GM23338 (cell line): ENCODE measurements at regions not wholly inside any gene's neighbourhood (a gene's known extent, or its start where the extent isn't known, plus 50 kb on each side); places are given as distances from the start of the nearest gene placed in this dataset.

ENCODE experiments used
- ATAC-seq: fragments of 200-7000 bp; cut with Tn5 transposase; 3 replicates; pipeline ENCODE4 v1.9.1; 2020
- DNase-seq: peaks from one replicate; pipeline ENCODE4 v3.0.0-alpha.2; 2015; ENCODE audit warnings: low spot score
- H2AFZ ChIP-seq: fragments of 200-600 bp; sonication (generic); 2 replicates; pipeline ENCODE4 v1.8.0; 2016; ENCODE audit warnings: antibody characterized with exemption, mild to moderate bottlenecking, moderate library complexity
- H3F3A ChIP-seq: fragments of 200-600 bp; sonication (generic); replicated peaks from 2 replicates; pipeline ENCODE4 v1.8.0; 2017; ENCODE audit warnings: antibody characterized with exemption, mixed run types, low read depth
- H3K27ac ChIP-seq: fragments of 200-600 bp; sonication (generic); 2 replicates; pipeline ENCODE4 v1.6.1; 2016; ENCODE audit warnings: low read depth
- H3K27me3 ChIP-seq: fragments of 200-600 bp; sonication (generic); 2 replicates; pipeline ENCODE4 v1.8.0; 2016; ENCODE audit warnings: mild to moderate bottlenecking, mixed run types, moderate library complexity; ENCODE audit not compliant: insufficient read depth
- H3K36me3 ChIP-seq: fragments of 200-600 bp; sonication (generic); 2 replicates; pipeline ENCODE4 v1.8.0; 2016; ENCODE audit warnings: mild to moderate bottlenecking; ENCODE audit not compliant: insufficient read depth
- H3K4me1 ChIP-seq: fragments of 200-600 bp; sonication (generic); 2 replicates; pipeline ENCODE4 v1.8.0; 2016; ENCODE audit warnings: mild to moderate bottlenecking, moderate library complexity; ENCODE audit not compliant: insufficient read depth
- H3K4me2 ChIP-seq: fragments of 200-600 bp; sonication (generic); 2 replicates; pipeline ENCODE4 v1.7.1; 2017; ENCODE audit warnings: mixed run types
- H3K4me3 ChIP-seq: fragments of 200-600 bp; sonication (generic); 2 replicates; pipeline ENCODE4 v1.6.1; 2016; ENCODE audit warnings: mixed run types
- H3K79me2 ChIP-seq: fragments of 200-600 bp; sonication (generic); replicated peaks from 2 replicates; pipeline ENCODE4 v1.8.0; 2017; ENCODE audit warnings: mild to moderate bottlenecking; ENCODE audit not compliant: insufficient read depth
- H3K9me2 ChIP-seq: fragments of 200-600 bp; sonication (generic); 2 replicates; pipeline ENCODE4 v1.8.0; 2017; ENCODE audit not compliant: insufficient read depth
- H4K20me1 ChIP-seq: fragments of 200-600 bp; sonication (generic); replicated peaks from 2 replicates; pipeline ENCODE4 v1.8.0; 2017; ENCODE audit warnings: mild to moderate bottlenecking; ENCODE audit not compliant: insufficient read depth
- H3K27ac Mint-ChIP-seq: 2 replicates; pipeline ENCODE4 v1.8.0; 2020; ENCODE audit warnings: inconsistent platforms, mild to moderate bottlenecking, moderate library complexity, mixed read lengths
- H3K27me3 Mint-ChIP-seq: 3 replicates; pipeline ENCODE4 v1.8.0; 2022; ENCODE audit warnings: low read depth, mild to moderate bottlenecking, moderate library complexity, mixed read lengths, inconsistent platforms; ENCODE audit not compliant: insufficient read depth, poor library complexity
- H3K36me3 Mint-ChIP-seq: 3 replicates; pipeline ENCODE4 v1.8.0; 2021; ENCODE audit warnings: low read depth, mild to moderate bottlenecking, inconsistent platforms, moderate library complexity, mixed read lengths
- H3K4me1 Mint-ChIP-seq: 3 replicates; pipeline ENCODE4 v1.8.0; 2020; ENCODE audit warnings: mild to moderate bottlenecking, inconsistent platforms, mixed read lengths
- H3K4me3 Mint-ChIP-seq: 3 replicates; pipeline ENCODE4 v1.8.0; 2021; ENCODE audit warnings: moderate library complexity, mild to moderate bottlenecking, inconsistent platforms, mixed read lengths
- H3K9me3 Mint-ChIP-seq: 3 replicates; pipeline ENCODE4 v1.8.0; 2020; ENCODE audit warnings: moderate library complexity, mild to moderate bottlenecking, inconsistent platforms, mixed read lengths
- CREB1 ChIP-seq: fragments of 250-450 bp; sonication (Bioruptor Pico); IDR thresholded peaks from 2 replicates; pipeline ENCODE4 v1.5.0; 2020; ENCODE audit warnings: low read depth, mild to moderate bottlenecking, moderate library complexity
- EZH2 ChIP-seq: fragments of 200-600 bp; sonication (generic); IDR thresholded peaks from one replicate; pipeline ENCODE4 v1.8.0; 2017; ENCODE audit warnings: antibody characterized with exemption, mild to moderate bottlenecking, low read depth; ENCODE audit not compliant: unreplicated experiment
- EZH2phosphoT487 ChIP-seq: fragments of 200-600 bp; sonication (generic); IDR thresholded peaks from one replicate; pipeline ENCODE4 v1.8.1; 2018; ENCODE audit warnings: antibody characterized with exemption; ENCODE audit not compliant: unreplicated experiment
- STAT1 ChIP-seq: IDR thresholded peaks from one replicate; pipeline ENCODE4 v1.6.1; 2016; ENCODE audit warnings: antibody characterized with exemption; ENCODE audit not compliant: unreplicated experiment
- ZNF331 ChIP-seq: fragments of 250-450 bp; sonication (Bioruptor Pico); IDR thresholded peaks from 2 replicates; pipeline ENCODE4 v1.5.0; 2020; ENCODE audit warnings: low read depth, mild to moderate bottlenecking, moderate library complexity
- TF ChIP-seq, protein P1 (sequence below): fragments of 250-450 bp; sonication (Bioruptor Pico); IDR thresholded peaks from 2 replicates; pipeline ENCODE4 v1.5.0; 2020; ENCODE audit warnings: mild to moderate bottlenecking, moderate library complexity
- TF ChIP-seq, protein P2 (sequence below), 2 experiments: fragments of 200-600 bp in 1 of 2; sonication (generic) in 1 of 2; conservative IDR thresholded peaks; 2 replicates each; pipeline versions ENCODE4 v1.5.1 to v1.6.1; 2016 to 2017; ENCODE audit warnings: antibody characterized with exemption in 2 of 2, low read depth in 2 of 2, mild to moderate bottlenecking in 2 of 2, moderate library complexity in 1 of 2
- TF ChIP-seq, protein P3 (sequence below): IDR thresholded peaks from one replicate; pipeline ENCODE4 v1.6.1; 2018; ENCODE audit warnings: antibody characterized with exemption; ENCODE audit not compliant: unreplicated experiment

DNA sequence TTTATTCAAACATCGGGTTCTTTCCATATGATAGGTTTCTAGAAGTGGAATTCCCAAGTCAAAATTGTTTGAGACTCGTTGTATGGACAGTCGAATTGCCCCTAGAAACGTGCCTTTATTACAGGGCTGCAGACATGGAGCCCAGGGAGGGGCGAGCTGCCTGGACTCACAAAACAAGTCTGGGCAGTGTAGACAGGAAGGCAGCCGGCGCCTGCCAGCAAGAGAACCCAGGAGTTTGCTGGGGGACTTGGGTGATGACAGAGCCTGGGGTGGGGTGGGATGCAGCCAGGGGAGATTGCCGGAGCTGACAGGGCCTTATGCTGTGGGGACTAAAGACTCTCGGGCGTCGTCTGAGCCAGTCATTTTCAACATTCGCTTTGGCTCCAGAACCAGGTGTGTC, 107.4 kb upstream of the MSX1 start (continued):
- TF ChIP-seq, protein P1, sequence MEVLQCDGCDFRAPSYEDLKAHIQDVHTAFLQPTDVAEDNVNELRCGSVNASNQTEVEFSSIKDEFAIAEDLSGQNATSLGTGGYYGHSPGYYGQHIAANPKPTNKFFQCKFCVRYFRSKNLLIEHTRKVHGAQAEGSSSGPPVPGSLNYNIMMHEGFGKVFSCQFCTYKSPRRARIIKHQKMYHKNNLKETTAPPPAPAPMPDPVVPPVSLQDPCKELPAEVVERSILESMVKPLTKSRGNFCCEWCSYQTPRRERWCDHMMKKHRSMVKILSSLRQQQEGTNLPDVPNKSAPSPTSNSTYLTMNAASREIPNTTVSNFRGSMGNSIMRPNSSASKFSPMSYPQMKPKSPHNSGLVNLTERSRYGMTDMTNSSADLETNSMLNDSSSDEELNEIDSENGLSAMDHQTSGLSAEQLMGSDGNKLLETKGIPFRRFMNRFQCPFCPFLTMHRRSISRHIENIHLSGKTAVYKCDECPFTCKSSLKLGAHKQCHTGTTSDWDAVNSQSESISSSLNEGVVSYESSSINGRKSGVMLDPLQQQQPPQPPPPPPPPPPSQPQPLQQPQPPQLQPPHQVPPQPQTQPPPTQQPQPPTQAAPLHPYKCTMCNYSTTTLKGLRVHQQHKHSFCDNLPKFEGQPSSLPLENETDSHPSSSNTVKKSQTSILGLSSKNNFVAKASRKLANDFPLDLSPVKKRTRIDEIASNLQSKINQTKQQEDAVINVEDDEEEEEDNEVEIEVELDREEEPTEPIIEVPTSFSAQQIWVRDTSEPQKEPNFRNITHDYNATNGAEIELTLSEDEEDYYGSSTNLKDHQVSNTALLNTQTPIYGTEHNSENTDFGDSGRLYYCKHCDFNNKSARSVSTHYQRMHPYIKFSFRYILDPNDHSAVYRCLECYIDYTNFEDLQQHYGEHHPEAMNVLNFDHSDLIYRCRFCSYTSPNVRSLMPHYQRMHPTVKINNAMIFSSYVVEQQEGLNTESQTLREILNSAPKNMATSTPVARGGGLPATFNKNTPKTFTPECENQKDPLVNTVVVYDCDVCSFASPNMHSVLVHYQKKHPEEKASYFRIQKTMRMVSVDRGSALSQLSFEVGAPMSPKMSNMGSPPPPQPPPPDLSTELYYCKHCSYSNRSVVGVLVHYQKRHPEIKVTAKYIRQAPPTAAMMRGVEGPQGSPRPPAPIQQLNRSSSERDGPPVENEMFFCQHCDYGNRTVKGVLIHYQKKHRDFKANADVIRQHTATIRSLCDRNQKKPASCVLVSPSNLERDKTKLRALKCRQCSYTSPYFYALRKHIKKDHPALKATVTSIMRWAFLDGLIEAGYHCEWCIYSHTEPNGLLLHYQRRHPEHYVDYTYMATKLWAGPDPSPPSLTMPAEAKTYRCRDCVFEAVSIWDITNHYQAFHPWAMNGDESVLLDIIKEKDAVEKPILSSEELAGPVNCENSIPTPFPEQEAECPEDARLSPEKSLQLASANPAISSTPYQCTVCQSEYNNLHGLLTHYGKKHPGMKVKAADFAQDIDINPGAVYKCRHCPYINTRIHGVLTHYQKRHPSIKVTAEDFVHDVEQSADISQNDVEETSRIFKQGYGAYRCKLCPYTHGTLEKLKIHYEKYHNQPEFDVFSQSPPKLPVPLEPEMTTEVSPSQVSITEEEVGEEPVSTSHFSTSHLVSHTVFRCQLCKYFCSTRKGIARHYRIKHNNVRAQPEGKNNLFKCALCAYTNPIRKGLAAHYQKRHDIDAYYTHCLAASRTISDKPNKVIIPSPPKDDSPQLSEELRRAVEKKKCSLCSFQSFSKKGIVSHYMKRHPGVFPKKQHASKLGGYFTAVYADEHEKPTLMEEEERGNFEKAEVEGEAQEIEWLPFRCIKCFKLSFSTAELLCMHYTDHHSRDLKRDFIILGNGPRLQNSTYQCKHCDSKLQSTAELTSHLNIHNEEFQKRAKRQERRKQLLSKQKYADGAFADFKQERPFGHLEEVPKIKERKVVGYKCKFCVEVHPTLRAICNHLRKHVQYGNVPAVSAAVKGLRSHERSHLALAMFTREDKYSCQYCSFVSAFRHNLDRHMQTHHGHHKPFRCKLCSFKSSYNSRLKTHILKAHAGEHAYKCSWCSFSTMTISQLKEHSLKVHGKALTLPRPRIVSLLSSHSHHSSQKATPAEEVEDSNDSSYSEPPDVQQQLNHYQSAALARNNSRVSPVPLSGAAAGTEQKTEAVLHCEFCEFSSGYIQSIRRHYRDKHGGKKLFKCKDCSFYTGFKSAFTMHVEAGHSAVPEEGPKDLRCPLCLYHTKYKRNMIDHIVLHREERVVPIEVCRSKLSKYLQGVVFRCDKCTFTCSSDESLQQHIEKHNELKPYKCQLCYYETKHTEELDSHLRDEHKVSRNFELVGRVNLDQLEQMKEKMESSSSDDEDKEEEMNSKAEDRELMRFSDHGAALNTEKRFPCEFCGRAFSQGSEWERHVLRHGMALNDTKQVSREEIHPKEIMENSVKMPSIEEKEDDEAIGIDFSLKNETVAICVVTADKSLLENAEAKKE (CRISPR knock-in tag), result no peak
- TF ChIP-seq STAT1 (no peak), ZNF331 (CRISPR knock-in tag) (no peak), EZH2 (no peak), CREB1 (CRISPR knock-in tag) (no peak), EZH2phosphoT487 (no peak)
- TF ChIP-seq, protein P2, sequence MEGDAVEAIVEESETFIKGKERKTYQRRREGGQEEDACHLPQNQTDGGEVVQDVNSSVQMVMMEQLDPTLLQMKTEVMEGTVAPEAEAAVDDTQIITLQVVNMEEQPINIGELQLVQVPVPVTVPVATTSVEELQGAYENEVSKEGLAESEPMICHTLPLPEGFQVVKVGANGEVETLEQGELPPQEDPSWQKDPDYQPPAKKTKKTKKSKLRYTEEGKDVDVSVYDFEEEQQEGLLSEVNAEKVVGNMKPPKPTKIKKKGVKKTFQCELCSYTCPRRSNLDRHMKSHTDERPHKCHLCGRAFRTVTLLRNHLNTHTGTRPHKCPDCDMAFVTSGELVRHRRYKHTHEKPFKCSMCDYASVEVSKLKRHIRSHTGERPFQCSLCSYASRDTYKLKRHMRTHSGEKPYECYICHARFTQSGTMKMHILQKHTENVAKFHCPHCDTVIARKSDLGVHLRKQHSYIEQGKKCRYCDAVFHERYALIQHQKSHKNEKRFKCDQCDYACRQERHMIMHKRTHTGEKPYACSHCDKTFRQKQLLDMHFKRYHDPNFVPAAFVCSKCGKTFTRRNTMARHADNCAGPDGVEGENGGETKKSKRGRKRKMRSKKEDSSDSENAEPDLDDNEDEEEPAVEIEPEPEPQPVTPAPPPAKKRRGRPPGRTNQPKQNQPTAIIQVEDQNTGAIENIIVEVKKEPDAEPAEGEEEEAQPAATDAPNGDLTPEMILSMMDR (conservative IDR thresholded peaks at IDR 0.05; ENCODE audit: low read depth in 2 of 2), result no peak

DNA sequence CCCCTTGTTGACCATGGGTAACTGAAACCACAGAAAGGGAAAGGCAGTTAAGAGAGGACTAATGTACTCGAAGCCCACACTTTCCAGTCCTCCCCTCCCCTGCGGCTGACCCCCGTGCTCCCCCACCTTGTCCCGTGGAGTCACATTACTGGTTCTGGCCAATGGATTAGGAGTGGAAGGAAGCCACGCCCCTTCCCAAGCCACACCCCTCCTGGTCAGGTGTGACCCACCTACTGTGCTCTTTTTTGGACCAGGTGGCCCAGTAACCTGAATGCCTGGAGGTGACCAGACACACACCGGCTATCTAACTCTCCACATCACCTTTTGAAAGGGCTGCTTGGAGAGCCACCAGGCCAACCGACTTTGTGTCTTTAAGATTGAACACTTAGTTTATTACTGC, 109.3 kb upstream of the MSX1 start:
- Histone ChIP-seq H3K79me2 (no peaks in the 10 kb centered on the region), H4K20me1 (no peaks in the 10 kb centered on the region), H3K4me1 (peaks cover 6% of the 10 kb centered on the region; the same call in 1 of the 2 replicates), H3K4me3 (no peak overlapping the region), H3F3A (no peaks in the 10 kb centered on the region), H3K27me3 (no peaks in the 10 kb centered on the region), H2AFZ (no peak overlapping the region), H3K27ac (no peak overlapping the region), H3K36me3 (0 out of 2 replicates have a peak, but pooled peaks cover 3% of the 10 kb centered on the region), H3K9me2 (no peaks in the 10 kb centered on the region), H3K4me2 (no peak overlapping the region)
- peak; percentile 43 for DNase-seq
- peaks cover 10% of the 10 kb centered on the region for H3K36me3 Mint-ChIP-seq
- no peak overlapping the region for H3K27ac Mint-ChIP-seq
- peaks cover 15% of the 10 kb centered on the region for H3K4me1 Mint-ChIP-seq
- ATAC-seq, result peak; percentile 69
- H3K4me3 Mint-ChIP-seq, result no peak overlapping the region
- peaks cover 6% of the 10 kb centered on the region for H3K27me3 Mint-ChIP-seq
- H3K9me3 Mint-ChIP-seq, result peaks cover 22% of the 10 kb centered on the region
- no peak for TF ChIP-seq EZH2phosphoT487
- TF ChIP-seq, protein P3, sequence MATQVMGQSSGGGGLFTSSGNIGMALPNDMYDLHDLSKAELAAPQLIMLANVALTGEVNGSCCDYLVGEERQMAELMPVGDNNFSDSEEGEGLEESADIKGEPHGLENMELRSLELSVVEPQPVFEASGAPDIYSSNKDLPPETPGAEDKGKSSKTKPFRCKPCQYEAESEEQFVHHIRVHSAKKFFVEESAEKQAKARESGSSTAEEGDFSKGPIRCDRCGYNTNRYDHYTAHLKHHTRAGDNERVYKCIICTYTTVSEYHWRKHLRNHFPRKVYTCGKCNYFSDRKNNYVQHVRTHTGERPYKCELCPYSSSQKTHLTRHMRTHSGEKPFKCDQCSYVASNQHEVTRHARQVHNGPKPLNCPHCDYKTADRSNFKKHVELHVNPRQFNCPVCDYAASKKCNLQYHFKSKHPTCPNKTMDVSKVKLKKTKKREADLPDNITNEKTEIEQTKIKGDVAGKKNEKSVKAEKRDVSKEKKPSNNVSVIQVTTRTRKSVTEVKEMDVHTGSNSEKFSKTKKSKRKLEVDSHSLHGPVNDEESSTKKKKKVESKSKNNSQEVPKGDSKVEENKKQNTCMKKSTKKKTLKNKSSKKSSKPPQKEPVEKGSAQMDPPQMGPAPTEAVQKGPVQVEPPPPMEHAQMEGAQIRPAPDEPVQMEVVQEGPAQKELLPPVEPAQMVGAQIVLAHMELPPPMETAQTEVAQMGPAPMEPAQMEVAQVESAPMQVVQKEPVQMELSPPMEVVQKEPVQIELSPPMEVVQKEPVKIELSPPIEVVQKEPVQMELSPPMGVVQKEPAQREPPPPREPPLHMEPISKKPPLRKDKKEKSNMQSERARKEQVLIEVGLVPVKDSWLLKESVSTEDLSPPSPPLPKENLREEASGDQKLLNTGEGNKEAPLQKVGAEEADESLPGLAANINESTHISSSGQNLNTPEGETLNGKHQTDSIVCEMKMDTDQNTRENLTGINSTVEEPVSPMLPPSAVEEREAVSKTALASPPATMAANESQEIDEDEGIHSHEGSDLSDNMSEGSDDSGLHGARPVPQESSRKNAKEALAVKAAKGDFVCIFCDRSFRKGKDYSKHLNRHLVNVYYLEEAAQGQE, result no peak
- no peak for TF ChIP-seq STAT1
